IMR-90 (cell line): ENCODE measurements at regions not wholly inside any gene's neighbourhood (a gene's known extent, or its start where the extent isn't known, plus 50 kb on each side); places are given as distances from the start of the nearest gene placed in this dataset.

Experiments used
- ATAC-seq: fragments of 200-7000 bp; cut with Tn5 transposase; 2 replicates; pipeline ENCODE4 v1.9.1; 2020; ENCODE audit warnings: low read depth, mild to moderate bottlenecking, moderate library complexity
- BruUV-seq: library from RNA; stranded (reverse); fragments of 400-500 nt; replicated peaks from 2 replicates; lab custom pipeline; 2021; lab: Mats Ljungman, UMichigan
- CTCF ChIA-PET: fragments of 300-600 bp; formaldehyde crosslinking; extraction: SDS; loops from one replicate; lab custom pipeline; 2021; ENCODE audit warnings: antibody characterized with exemption; lab: Yijun Ruan, JAX
- POLR2A ChIA-PET: fragments of 300-600 bp; sonication (Branson Sonifier 250); formaldehyde crosslinking; loops from one replicate; lab custom pipeline; 2022; ENCODE audit warnings: antibody characterized with exemption; ENCODE audit not compliant: unreplicated experiment; lab: Charles Lee
- DNase-seq: peaks from one replicate; pipeline ENCODE4 v3.0.0; 2013
- H2AFZ ChIP-seq: replicated peaks from 2 replicates; pipeline ENCODE3; 2013; ENCODE audit warnings: low read length, mild to moderate bottlenecking; ENCODE audit not compliant: poor library complexity
- H2AK5ac ChIP-seq: 2 replicates; pipeline ENCODE4 v1.6.1; 2013; ENCODE audit warnings: low read depth, low read length, inconsistent platforms
- H2AK9ac ChIP-seq: replicated peaks from 2 replicates; pipeline ENCODE3; 2013; ENCODE audit warnings: mild to moderate bottlenecking, low read depth, low read length, moderate library complexity; ENCODE audit not compliant: poor library complexity
- H2BK120ac ChIP-seq: 2 replicates; pipeline ENCODE4 v1.6.1; 2013; ENCODE audit warnings: low read depth, low read length, inconsistent platforms
- H2BK15ac ChIP-seq: 3 replicates; pipeline ENCODE4 v1.6.1; 2013; ENCODE audit warnings: low read depth, low read length, inconsistent platforms
- H2BK20ac ChIP-seq: 2 replicates; pipeline ENCODE4 v1.6.1; 2013; ENCODE audit warnings: low read depth, mild to moderate bottlenecking, inconsistent platforms, low read length, moderate library complexity
- H2BK5ac ChIP-seq: 2 replicates; pipeline ENCODE4 v1.6.1; 2013; ENCODE audit warnings: mild to moderate bottlenecking, low read depth, low read length, inconsistent platforms; ENCODE audit not compliant: poor library complexity, severe bottlenecking
- H3K14ac ChIP-seq: replicated peaks from 2 replicates; pipeline ENCODE4 v1.6.1; 2013; ENCODE audit warnings: low read depth, low read length, inconsistent platforms
- H3K18ac ChIP-seq: 2 replicates; pipeline ENCODE4 v1.6.1; 2013; ENCODE audit warnings: low read depth, low read length, control low read depth
- H3K23ac ChIP-seq: 2 replicates; pipeline ENCODE4 v1.6.1; 2013; ENCODE audit warnings: low read depth, low read length, inconsistent platforms
- H3K27ac ChIP-seq: 2 replicates; pipeline ENCODE4 v1.5.1; 2013; ENCODE audit warnings: mild to moderate bottlenecking, control low read depth, low read length; ENCODE audit not compliant: insufficient read depth
- H3K27me3 ChIP-seq: 2 replicates; pipeline ENCODE4 v1.6.1; 2013; ENCODE audit warnings: low read length; ENCODE audit not compliant: control insufficient read depth, insufficient read depth
- H3K36me3 ChIP-seq: 2 replicates; pipeline ENCODE4 v1.6.1; 2013; ENCODE audit warnings: low read length, mixed read lengths; ENCODE audit not compliant: control insufficient read depth, insufficient read depth
- H3K4ac ChIP-seq: 2 replicates; pipeline ENCODE4 v1.6.1; 2013; ENCODE audit warnings: low read depth, low read length, inconsistent platforms
- H3K4me1 ChIP-seq: 2 replicates; pipeline ENCODE4 v1.6.1; 2013; ENCODE audit warnings: low read length, mixed read lengths; ENCODE audit not compliant: control insufficient read depth, insufficient read depth
- H3K4me2 ChIP-seq: 2 replicates; pipeline ENCODE4 v1.6.1; 2013; ENCODE audit warnings: low read depth, mild to moderate bottlenecking, control low read depth, low read length, moderate library complexity
- H3K4me3 ChIP-seq: 2 replicates; pipeline ENCODE4 v1.5.1; 2013; ENCODE audit warnings: low read depth, mild to moderate bottlenecking, control low read depth, low read length, moderate library complexity; ENCODE audit not compliant: insufficient read depth
- H3K56ac ChIP-seq: 2 replicates; pipeline ENCODE4 v1.6.1; 2013; ENCODE audit warnings: low read length, inconsistent platforms; ENCODE audit not compliant: insufficient read depth; ENCODE audit errors: extremely low read depth
- H3K79me1 ChIP-seq, 2 experiments: 2 replicates each; pipeline ENCODE4 v1.6.1; 2013; ENCODE audit warnings: low read length in 2 of 2, inconsistent platforms in 1 of 2, low read depth in 1 of 2
- H3K9ac ChIP-seq: 2 replicates; pipeline ENCODE4 v1.6.1; 2013; ENCODE audit warnings: low read depth, low read length, control low read depth
- H3K9me1 ChIP-seq: 2 replicates; pipeline ENCODE4 v1.6.1; 2013; ENCODE audit warnings: low read length, inconsistent platforms; ENCODE audit not compliant: insufficient read depth
- H3K9me3 ChIP-seq: 2 replicates; pipeline ENCODE4 v1.6.1; 2013; ENCODE audit warnings: low read length; ENCODE audit not compliant: control insufficient read depth, insufficient read depth
- H4K20me1 ChIP-seq: 2 replicates; pipeline ENCODE4 v1.6.1; 2013; ENCODE audit warnings: low read length, inconsistent platforms; ENCODE audit not compliant: insufficient read depth
- H4K5ac ChIP-seq: 2 replicates; pipeline ENCODE4 v1.6.1; 2013; ENCODE audit warnings: mild to moderate bottlenecking, low read depth, low read length, control low read depth
- H4K8ac ChIP-seq, 2 experiments: 2 replicates each; pipeline ENCODE4 v1.6.1; 2013; ENCODE audit warnings: low read depth in 2 of 2, low read length in 2 of 2, control low read depth in 1 of 2, inconsistent platforms in 1 of 2
- H4K91ac ChIP-seq: 2 replicates; pipeline ENCODE4 v1.6.1; 2013; ENCODE audit warnings: low read depth, low read length, inconsistent platforms; ENCODE audit not compliant: insufficient read depth
- BHLHE40 ChIP-seq: fragments of 150-350 bp; IDR thresholded peaks from 2 replicates; pipeline ENCODE4 v1.6.1; 2016; ENCODE audit warnings: mild to moderate bottlenecking, low read depth, low read length
- CEBPB ChIP-seq: IDR thresholded peaks from 2 replicates; pipeline ENCODE4 v1.6.1; 2012; ENCODE audit warnings: low read depth, low read length, improper control_type of control experiment
- FOS ChIP-seq: fragments of 150-350 bp; IDR thresholded peaks from 2 replicates; pipeline ENCODE4 v1.6.1; 2016; ENCODE audit warnings: low read depth, low read length
- NFE2L2 ChIP-seq: fragments of 150-350 bp; IDR thresholded peaks from 2 replicates; pipeline ENCODE4 v1.6.1; 2016; ENCODE audit warnings: low read depth, mild to moderate bottlenecking, low read length
- POLR2A ChIP-seq: IDR thresholded peaks from 2 replicates; pipeline ENCODE4 v1.6.1; 2012; ENCODE audit warnings: mild to moderate bottlenecking, low read depth, low read length
- RFX5 ChIP-seq: IDR thresholded peaks from 2 replicates; pipeline ENCODE4 v1.8.0; 2012; ENCODE audit warnings: low read depth, mild to moderate bottlenecking, low read length, moderate library complexity
- USF2 ChIP-seq: fragments of 150-350 bp; IDR thresholded peaks from 2 replicates; pipeline ENCODE4 v1.6.1; 2017; ENCODE audit warnings: mild to moderate bottlenecking, antibody characterized with exemption, low read length, low read depth
- WGBS, 2 experiments: methylation state at CpG; one replicate each; pipeline versions ENCODE4 v1.1.5 to v1.1.7; 2013; ENCODE audit warnings: missing lambda C conversion rate in 2 of 2; ENCODE audit not compliant: insufficient read length in 1 of 2; ENCODE audit errors: extremely low coverage in 2 of 2; 5-methylcytosine and 5-hydroxymethylcytosine counted together
- dilution Hi-C: fragments of 300-500 bp; cut with HindIII; formaldehyde crosslinking; loops from one replicate; pipeline ENCODE4 v1.14.3; 2018; ENCODE audit warnings: low sequenced_read_pairs; ENCODE audit not compliant: unreplicated experiment
- in situ Hi-C: fragments of 300-500 bp; cut with MboI; formaldehyde crosslinking; loops from 3 replicates; pipeline ENCODE4 v1.14.3; 2019; ENCODE audit warnings: low sequenced_read_pairs, inconsistent platforms, mixed read lengths
- intact Hi-C: fragments of 100-400 bp; cut with micrococcal nuclease; formaldehyde crosslinking; loops from 2 replicates; pipeline ENCODE4 v1.10.0; 2022

GRCh38 chr3:3280396-3280795 lies 100.9 kb upstream of the CRBN start:
- in situ Hi-C loops = no loop called here
- H3K18ac ChIP-seq = no peak overlapping the region
- H4K91ac ChIP-seq = no peak overlapping the region
- no peak overlapping the region for H3K14ac ChIP-seq
- ATAC-seq = no peak
- dilution Hi-C loops = no loop called here
- ChIA-PET POLR2A (no interaction called here), CTCF (interaction anchor here (0.6 kb wide), 1 partner anchor 8 kb away, joined by 5 read pairs; no protein-coding TSS in a partner anchor)
- no peaks in the 10 kb centered on the region for H3K27me3 ChIP-seq
- no peak for DNase-seq
- H3K4me2 ChIP-seq = no peak overlapping the region
- no peaks in the 10 kb centered on the region for H3K9me1 ChIP-seq
- BruUV-seq = no TSS peak
- no peak overlapping the region for H3K4me3 ChIP-seq
- no peaks in the 10 kb centered on the region for H3K4me1 ChIP-seq
- H2BK15ac ChIP-seq = no peak overlapping the region
- no peak overlapping the region for H2BK20ac ChIP-seq
- no peak overlapping the region for H3K23ac ChIP-seq
- H4K5ac ChIP-seq = no peak overlapping the region
- H3K4ac ChIP-seq = no peak overlapping the region
- no peak overlapping the region for H3K9ac ChIP-seq
- no peak overlapping the region for H2AFZ ChIP-seq
- no peak overlapping the region for H2AK5ac ChIP-seq
- no peaks in the 10 kb centered on the region for H3K36me3 ChIP-seq
- H3K27ac ChIP-seq = no peak overlapping the region
- intact Hi-C loops = no loop called here
- no peak overlapping the region for H2AK9ac ChIP-seq
- H3K9me3 ChIP-seq = no peaks in the 10 kb centered on the region
- no peak overlapping the region for H4K8ac ChIP-seq
- H2BK5ac ChIP-seq = no peak overlapping the region
- H4K20me1 ChIP-seq = no peaks in the 10 kb centered on the region
- no peaks in the 10 kb centered on the region for H3K79me1 ChIP-seq
- no peak overlapping the region for H3K56ac ChIP-seq
- TF ChIP-seq NFE2L2 = no peak
- TF ChIP-seq USF2 = no peak
- TF ChIP-seq POLR2A = no peak
- TF ChIP-seq CEBPB = no peak
- no peak for TF ChIP-seq FOS
- no peak for TF ChIP-seq RFX5
- no peak for TF ChIP-seq BHLHE40
- no peak overlapping the region for H2BK120ac ChIP-seq
- no CpG with 5 or more reads among the region's 1 CpG for WGBS, 2 experiments
